GM23338 (cell line): ENCODE measurements at regions not wholly inside any gene's neighbourhood (a gene's known extent, or its start where the extent isn't known, plus 50 kb on each side); places are given as distances from the start of the nearest gene placed in this dataset.

Experiments
- ATAC-seq: fragments of 200-7000 bp; cut with Tn5 transposase; 3 replicates; pipeline ENCODE4 v1.9.1; 2020
- DNase-seq: peaks from one replicate; pipeline ENCODE4 v3.0.0-alpha.2; 2015; ENCODE audit warnings: low spot score
- H2AFZ ChIP-seq: fragments of 200-600 bp; sonication (generic); 2 replicates; pipeline ENCODE4 v1.8.0; 2016; ENCODE audit warnings: antibody characterized with exemption, mild to moderate bottlenecking, moderate library complexity
- H3F3A ChIP-seq: fragments of 200-600 bp; sonication (generic); replicated peaks from 2 replicates; pipeline ENCODE4 v1.8.0; 2017; ENCODE audit warnings: antibody characterized with exemption, mixed run types, low read depth
- H3K27ac ChIP-seq: fragments of 200-600 bp; sonication (generic); 2 replicates; pipeline ENCODE4 v1.6.1; 2016; ENCODE audit warnings: low read depth
- H3K27me3 ChIP-seq: fragments of 200-600 bp; sonication (generic); 2 replicates; pipeline ENCODE4 v1.8.0; 2016; ENCODE audit warnings: mild to moderate bottlenecking, mixed run types, moderate library complexity; ENCODE audit not compliant: insufficient read depth
- H3K36me3 ChIP-seq: fragments of 200-600 bp; sonication (generic); 2 replicates; pipeline ENCODE4 v1.8.0; 2016; ENCODE audit warnings: mild to moderate bottlenecking; ENCODE audit not compliant: insufficient read depth
- H3K4me1 ChIP-seq: fragments of 200-600 bp; sonication (generic); 2 replicates; pipeline ENCODE4 v1.8.0; 2016; ENCODE audit warnings: mild to moderate bottlenecking, moderate library complexity; ENCODE audit not compliant: insufficient read depth
- H3K4me2 ChIP-seq: fragments of 200-600 bp; sonication (generic); 2 replicates; pipeline ENCODE4 v1.7.1; 2017; ENCODE audit warnings: mixed run types
- H3K4me3 ChIP-seq: fragments of 200-600 bp; sonication (generic); 2 replicates; pipeline ENCODE4 v1.6.1; 2016; ENCODE audit warnings: mixed run types
- H3K79me2 ChIP-seq: fragments of 200-600 bp; sonication (generic); replicated peaks from 2 replicates; pipeline ENCODE4 v1.8.0; 2017; ENCODE audit warnings: mild to moderate bottlenecking; ENCODE audit not compliant: insufficient read depth
- H3K9me2 ChIP-seq: fragments of 200-600 bp; sonication (generic); 2 replicates; pipeline ENCODE4 v1.8.0; 2017; ENCODE audit not compliant: insufficient read depth
- H4K20me1 ChIP-seq: fragments of 200-600 bp; sonication (generic); replicated peaks from 2 replicates; pipeline ENCODE4 v1.8.0; 2017; ENCODE audit warnings: mild to moderate bottlenecking; ENCODE audit not compliant: insufficient read depth
- H3K27ac Mint-ChIP-seq: 2 replicates; pipeline ENCODE4 v1.8.0; 2020; ENCODE audit warnings: inconsistent platforms, mild to moderate bottlenecking, moderate library complexity, mixed read lengths
- H3K27me3 Mint-ChIP-seq: 3 replicates; pipeline ENCODE4 v1.8.0; 2022; ENCODE audit warnings: low read depth, mild to moderate bottlenecking, moderate library complexity, mixed read lengths, inconsistent platforms; ENCODE audit not compliant: insufficient read depth, poor library complexity
- H3K36me3 Mint-ChIP-seq: 3 replicates; pipeline ENCODE4 v1.8.0; 2021; ENCODE audit warnings: low read depth, mild to moderate bottlenecking, inconsistent platforms, moderate library complexity, mixed read lengths
- H3K4me1 Mint-ChIP-seq: 3 replicates; pipeline ENCODE4 v1.8.0; 2020; ENCODE audit warnings: mild to moderate bottlenecking, inconsistent platforms, mixed read lengths
- H3K4me3 Mint-ChIP-seq: 3 replicates; pipeline ENCODE4 v1.8.0; 2021; ENCODE audit warnings: moderate library complexity, mild to moderate bottlenecking, inconsistent platforms, mixed read lengths
- H3K9me3 Mint-ChIP-seq: 3 replicates; pipeline ENCODE4 v1.8.0; 2020; ENCODE audit warnings: moderate library complexity, mild to moderate bottlenecking, inconsistent platforms, mixed read lengths
- CREB1 ChIP-seq: fragments of 250-450 bp; sonication (Bioruptor Pico); IDR thresholded peaks from 2 replicates; pipeline ENCODE4 v1.5.0; 2020; ENCODE audit warnings: low read depth, mild to moderate bottlenecking, moderate library complexity
- ETS1 ChIP-seq: IDR thresholded peaks from 2 replicates; pipeline ENCODE4 v1.6.1; 2016; ENCODE audit warnings: antibody characterized with exemption
- EZH2 ChIP-seq: fragments of 200-600 bp; sonication (generic); IDR thresholded peaks from one replicate; pipeline ENCODE4 v1.8.0; 2017; ENCODE audit warnings: antibody characterized with exemption, mild to moderate bottlenecking, low read depth; ENCODE audit not compliant: unreplicated experiment
- JUNB ChIP-seq: IDR thresholded peaks from one replicate; pipeline ENCODE4 v1.6.1; 2016; ENCODE audit warnings: antibody characterized with exemption; ENCODE audit not compliant: unreplicated experiment
- POLR2AphosphoS5 ChIP-seq: IDR thresholded peaks from 2 replicates; pipeline ENCODE4 v1.6.1; 2016; ENCODE audit warnings: antibody characterized with exemption, low read depth
- ZNF114 ChIP-seq: fragments of 250-450 bp; sonication (Bioruptor Pico); IDR thresholded peaks from 2 replicates; pipeline ENCODE4 v1.5.0; 2020; ENCODE audit warnings: mild to moderate bottlenecking, moderate library complexity
- ZNF331 ChIP-seq: fragments of 250-450 bp; sonication (Bioruptor Pico); IDR thresholded peaks from 2 replicates; pipeline ENCODE4 v1.5.0; 2020; ENCODE audit warnings: low read depth, mild to moderate bottlenecking, moderate library complexity
- ZNF462 ChIP-seq: fragments of 250-450 bp; sonication (Bioruptor Pico); IDR thresholded peaks from 2 replicates; pipeline ENCODE4 v1.5.0; 2020; ENCODE audit warnings: mild to moderate bottlenecking, moderate library complexity

- no peaks in the 10 kb centered on the region for H3K36me3 ChIP-seq
- Mint-ChIP-seq H3K9me3 (no peaks in the 10 kb centered on the region), H3K4me1 (no peaks in the 10 kb centered on the region), H3K4me3 (no peak overlapping the region), H3K36me3 (no peaks in the 10 kb centered on the region), H3K27me3 (no peaks in the 10 kb centered on the region), H3K27ac (no peak overlapping the region)
- peak; percentile 34; the same call in 1 of the 3 replicates for ATAC-seq
- no peak for TF ChIP-seq CREB1
- TF ChIP-seq EZH2, result no peak
- TF ChIP-seq JUNB, result no peak
- no peak for TF ChIP-seq ETS1
- no peak for TF ChIP-seq ZNF462 (CRISPR knock-in tag)
- no peak for TF ChIP-seq ZNF114 (CRISPR knock-in tag)
- TF ChIP-seq ZNF331 (CRISPR knock-in tag), result 0 out of 2 replicates have a peak, but pooled peaks have one; percentile 17
- no peak for TF ChIP-seq POLR2AphosphoS5
- no peaks in the 10 kb centered on the region for H4K20me1 ChIP-seq
- no peaks in the 10 kb centered on the region for H3K27me3 ChIP-seq
- H3K4me3 ChIP-seq, result no peak overlapping the region
- no peak overlapping the region for H3K27ac ChIP-seq
- H3K79me2 ChIP-seq, result no peaks in the 10 kb centered on the region
- H3K9me2 ChIP-seq, result no peaks in the 10 kb centered on the region
- H3K4me2 ChIP-seq, result no peak overlapping the region
- peak overlapping the region; percentile 21; the same call in 1 of the 2 replicates for H2AFZ ChIP-seq
- DNase-seq, result no peak
- H3F3A ChIP-seq, result no peaks in the 10 kb centered on the region
- no peaks in the 10 kb centered on the region for H3K4me1 ChIP-seq
Observed at GRCh38 chr18:65269375-65269774, 481.4 kb upstream of the CDH7 start.
